Progenitor cell of endocrine pancreas (in vitro differentiated cells): ENCODE measurements at regions not wholly inside any gene's neighbourhood (a gene's known extent, or its start where the extent isn't known, plus 50 kb on each side); places are given as distances from the start of the nearest gene placed in this dataset.
"Not testable (repeated sequence)": the region's sequence is repeated elsewhere in the genome, so short reads cannot be mapped to it uniquely, and the experiment has no call there.

Experiments used
- DNase-seq: peaks from one replicate; pipeline ENCODE4 v3.0.0; 2021; ENCODE audit warnings: low spot score; ENCODE audit not compliant: unreplicated experiment
- H3K27ac Mint-ChIP-seq: 2 replicates; pipeline ENCODE4 v1.8.0; 2021; ENCODE audit warnings: mild to moderate bottlenecking, moderate library complexity, mixed read lengths
- H3K27me3 Mint-ChIP-seq: 2 replicates; pipeline ENCODE4 v1.8.0; 2021; ENCODE audit warnings: mixed read lengths
- H3K36me3 Mint-ChIP-seq: 2 replicates; pipeline ENCODE4 v1.8.0; 2022; ENCODE audit warnings: mixed read lengths; ENCODE audit not compliant: insufficient read depth
- H3K4me1 Mint-ChIP-seq: 2 replicates; pipeline ENCODE4 v1.8.0; 2021; ENCODE audit warnings: low read depth, mixed read lengths
- H3K4me3 Mint-ChIP-seq: 2 replicates; pipeline ENCODE4 v1.8.0; 2021; ENCODE audit warnings: low read depth, mild to moderate bottlenecking, moderate library complexity, mixed read lengths
- H3K9me3 Mint-ChIP-seq: 2 replicates; pipeline ENCODE4 v1.8.0; 2021; ENCODE audit warnings: low read depth, mixed read lengths
- TF ChIP-seq, protein P1 (sequence below): fragments of 200-600 bp; sonication (generic); IDR thresholded peaks from one replicate; pipeline ENCODE4 v1.5.0; 2021; ENCODE audit warnings: antibody characterized with exemption, mild to moderate bottlenecking; ENCODE audit not compliant: unreplicated experiment

DNA sequence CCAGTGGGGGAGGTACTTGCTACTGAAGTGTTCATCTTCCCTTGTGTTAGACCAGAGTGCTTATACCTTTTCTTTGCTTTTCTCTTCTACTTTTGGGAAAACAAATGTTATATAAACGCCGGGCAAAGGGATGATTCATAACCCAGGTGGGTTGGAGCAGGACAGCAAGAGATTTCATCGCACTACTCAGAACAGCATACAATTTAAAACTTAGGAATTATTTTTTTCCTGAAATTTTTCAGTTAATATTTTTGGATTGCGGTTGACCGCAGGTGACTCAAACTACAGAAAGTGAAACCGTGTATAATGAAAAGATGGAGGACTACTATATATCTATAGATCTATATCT is 270.0 kb upstream of the RGMA start:
- Mint-ChIP-seq H3K4me1 (no peaks in the 10 kb centered on the region), H3K27ac (no peak overlapping the region), H3K27me3 (peaks cover 29% of the 10 kb centered on the region), H3K4me3 (no peak overlapping the region), H3K9me3 (no peaks in the 10 kb centered on the region), H3K36me3 (no peaks in the 10 kb centered on the region)
- no peak for DNase-seq
- TF ChIP-seq, protein P1, sequence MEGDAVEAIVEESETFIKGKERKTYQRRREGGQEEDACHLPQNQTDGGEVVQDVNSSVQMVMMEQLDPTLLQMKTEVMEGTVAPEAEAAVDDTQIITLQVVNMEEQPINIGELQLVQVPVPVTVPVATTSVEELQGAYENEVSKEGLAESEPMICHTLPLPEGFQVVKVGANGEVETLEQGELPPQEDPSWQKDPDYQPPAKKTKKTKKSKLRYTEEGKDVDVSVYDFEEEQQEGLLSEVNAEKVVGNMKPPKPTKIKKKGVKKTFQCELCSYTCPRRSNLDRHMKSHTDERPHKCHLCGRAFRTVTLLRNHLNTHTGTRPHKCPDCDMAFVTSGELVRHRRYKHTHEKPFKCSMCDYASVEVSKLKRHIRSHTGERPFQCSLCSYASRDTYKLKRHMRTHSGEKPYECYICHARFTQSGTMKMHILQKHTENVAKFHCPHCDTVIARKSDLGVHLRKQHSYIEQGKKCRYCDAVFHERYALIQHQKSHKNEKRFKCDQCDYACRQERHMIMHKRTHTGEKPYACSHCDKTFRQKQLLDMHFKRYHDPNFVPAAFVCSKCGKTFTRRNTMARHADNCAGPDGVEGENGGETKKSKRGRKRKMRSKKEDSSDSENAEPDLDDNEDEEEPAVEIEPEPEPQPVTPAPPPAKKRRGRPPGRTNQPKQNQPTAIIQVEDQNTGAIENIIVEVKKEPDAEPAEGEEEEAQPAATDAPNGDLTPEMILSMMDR: no peak

DNA sequence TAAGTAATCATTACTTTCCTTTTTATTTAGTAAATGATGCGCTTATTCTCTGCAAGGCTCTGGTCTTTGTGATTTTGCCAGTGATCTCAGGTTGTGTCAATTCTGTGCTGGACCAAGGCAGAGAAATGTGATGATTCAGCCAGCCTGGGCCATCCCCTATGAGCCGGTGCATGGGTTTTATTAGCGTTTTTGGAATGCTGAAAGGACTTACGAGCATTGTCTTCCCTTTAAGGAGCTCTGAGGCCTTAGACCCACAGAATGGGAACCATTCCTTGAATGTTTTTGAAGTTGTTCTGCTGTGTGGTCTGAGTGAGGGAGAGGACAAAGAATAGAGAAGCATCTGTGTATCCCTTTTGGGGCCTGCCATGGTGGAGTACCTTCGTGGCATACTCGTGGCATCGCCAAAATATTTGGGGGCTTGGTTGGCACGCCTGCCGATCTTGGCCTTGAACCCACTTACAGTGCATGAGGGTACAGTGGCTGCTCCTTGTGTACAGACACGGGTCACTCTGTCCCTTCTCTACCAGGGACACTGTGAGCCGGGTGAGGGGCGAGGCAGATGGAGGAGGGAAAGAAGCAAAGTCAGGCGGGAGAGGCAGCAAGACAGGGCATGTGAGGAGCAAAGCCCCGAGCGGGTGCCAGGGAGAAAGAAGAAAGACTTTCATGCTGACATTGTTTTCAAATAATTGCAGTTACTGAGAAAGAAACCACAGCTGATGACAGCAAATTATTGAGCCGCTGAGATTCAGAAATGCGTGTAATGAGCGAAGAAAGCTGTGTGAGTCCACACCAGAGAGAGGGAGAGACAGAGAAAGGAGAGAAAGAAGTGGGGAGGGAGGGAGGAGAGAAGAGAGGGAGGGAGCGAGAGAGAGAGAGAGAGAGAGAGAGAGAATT is 269.4 kb upstream of the RGMA start:
- Mint-ChIP-seq H3K4me3 (no peak overlapping the region), H3K36me3 (no peaks in the 10 kb centered on the region), H3K9me3 (no peaks in the 10 kb centered on the region), H3K27ac (no peak overlapping the region), H3K27me3 (peaks cover 29% of the 10 kb centered on the region), H3K4me1 (no peaks in the 10 kb centered on the region)
- TF ChIP-seq, protein P1: no peak
- DNase-seq: no peak

DNA sequence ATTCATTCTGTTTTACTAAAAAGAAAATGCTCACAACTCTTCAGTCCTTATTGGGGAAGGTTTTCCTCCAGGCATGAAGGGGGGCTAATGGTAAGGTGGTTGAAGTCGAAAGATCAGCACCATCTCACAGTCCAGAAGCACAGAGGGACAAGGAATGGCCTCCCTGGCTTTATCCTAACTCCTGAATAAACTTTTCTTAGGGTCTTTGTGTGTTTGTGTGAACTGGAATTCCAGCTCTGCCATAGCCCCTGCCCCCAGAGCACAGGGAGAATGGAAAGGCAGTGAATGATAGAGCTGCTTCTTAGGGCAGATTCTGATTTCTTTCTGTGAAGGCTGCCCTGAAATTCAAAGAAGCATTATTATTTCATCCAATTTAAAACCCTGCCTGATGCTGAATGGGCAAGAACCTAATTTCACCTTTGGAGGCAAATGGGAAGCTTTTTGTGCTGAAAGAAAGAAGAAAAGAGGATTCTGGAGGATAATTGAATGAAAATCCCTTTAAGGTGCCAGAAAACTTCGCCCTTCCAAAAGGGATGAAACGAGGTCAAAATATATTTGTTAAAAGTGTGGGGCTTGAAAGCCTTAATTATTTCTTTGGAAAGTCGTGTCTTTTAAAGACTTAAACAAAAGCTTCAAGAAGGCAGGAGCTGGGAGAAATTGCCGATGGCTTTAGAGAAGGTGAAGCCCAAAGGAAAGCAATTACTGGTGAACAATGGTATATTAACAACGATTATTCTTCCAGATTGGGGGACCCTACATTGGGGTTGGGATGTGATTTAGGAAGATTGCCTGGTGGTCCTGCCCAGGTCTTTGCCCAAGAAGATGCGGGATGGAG is 259.9 kb upstream of the RGMA start:
- peaks cover 20% of the 10 kb centered on the region for H3K27me3 Mint-ChIP-seq
- H3K27ac Mint-ChIP-seq: peak overlapping the region; percentile 13
- peaks cover 4% of the 10 kb centered on the region for H3K9me3 Mint-ChIP-seq
- no peak for DNase-seq
- no peak overlapping the region for H3K4me3 Mint-ChIP-seq
- peaks cover 6% of the 10 kb centered on the region for H3K4me1 Mint-ChIP-seq
- TF ChIP-seq, protein P1: no peak
- H3K36me3 Mint-ChIP-seq: peaks cover 1% of the 10 kb centered on the region

- Mint-ChIP-seq H3K27me3 (peaks cover 22% of the 10 kb centered on the region), H3K9me3 (peaks cover 4% of the 10 kb centered on the region), H3K36me3 (peaks cover 1% of the 10 kb centered on the region), H3K4me3 (no peak overlapping the region), H3K4me1 (peaks cover 6% of the 10 kb centered on the region), H3K27ac (peak overlapping the region; percentile 5)
- DNase-seq: no peak
- TF ChIP-seq, protein P1: no peak
These were observed 259.0 kb upstream of the RGMA start for GRCh38 chr15:93347986-93348385.

GRCh38 chr15:93345981-93346380 is 257.0 kb upstream of the RGMA start:
- H3K4me3 Mint-ChIP-seq: no peak overlapping the region
- no peak overlapping the region for H3K27ac Mint-ChIP-seq
- H3K4me1 Mint-ChIP-seq: peaks cover 6% of the 10 kb centered on the region
- peaks cover 22% of the 10 kb centered on the region for H3K27me3 Mint-ChIP-seq
- TF ChIP-seq, protein P1: no peak
- peaks cover 1% of the 10 kb centered on the region for H3K36me3 Mint-ChIP-seq
- DNase-seq: no peak
- H3K9me3 Mint-ChIP-seq: no peaks in the 10 kb centered on the region

- H3K36me3 Mint-ChIP-seq, H3K27me3 Mint-ChIP-seq, H3K9me3 Mint-ChIP-seq, H3K4me3 Mint-ChIP-seq, H3K27ac Mint-ChIP-seq, DNase-seq, H3K4me1 Mint-ChIP-seq: not testable (repeated sequence)
These were observed 254.4 kb upstream of the RGMA start for GRCh38 chr15:93343402-93343801.
